GM12878 (cell line): ENCODE measurements at regions not wholly inside any gene's neighbourhood (a gene's known extent, or its start where the extent isn't known, plus 50 kb on each side); places are given as distances from the start of the nearest gene placed in this dataset.

Experiments used
- CHD1 ChIP-seq: IDR thresholded peaks from 2 replicates; pipeline ENCODE4 v1.6.1; 2012; ENCODE audit warnings: low read depth, low read length, improper control_type of control experiment
- KAT2A ChIP-seq: conservative IDR thresholded peaks from 2 replicates; pipeline ENCODE4 v1.6.1; 2011; ENCODE audit warnings: low read depth, low read length; ENCODE audit not compliant: control insufficient read depth
- POLR2AphosphoS5 ChIP-seq: IDR thresholded peaks from 2 replicates; pipeline ENCODE4 v1.6.1; 2011; ENCODE audit warnings: mild to moderate bottlenecking, low read length, inconsistent platforms
- SIN3A ChIP-seq: IDR thresholded peaks from 2 replicates; pipeline ENCODE4 v1.6.1; 2012; ENCODE audit warnings: low read depth, low read length, improper control_type of control experiment
- SMC3 ChIP-seq: IDR thresholded peaks from 2 replicates; pipeline ENCODE4 v1.6.1; 2011; ENCODE audit warnings: low read length, improper control_type of control experiment, borderline replicate concordance
- SRF ChIP-seq, 2 experiments: IDR thresholded peaks; 2 replicates each; pipeline ENCODE4 v1.6.1; 2011; ENCODE audit warnings: low read depth in 2 of 2, low read length in 2 of 2, mild to moderate bottlenecking in 1 of 2, moderate library complexity in 1 of 2
- TF ChIP-seq, protein P1 (sequence below): fragments of 450-650 bp; IDR thresholded peaks from 2 replicates; pipeline ENCODE4 v1.6.1; 2017; ENCODE audit warnings: borderline replicate concordance
- TF ChIP-seq, protein P2 (sequence below): IDR thresholded peaks from 2 replicates; pipeline ENCODE4 v1.6.1; 2011; ENCODE audit warnings: low read depth, mild to moderate bottlenecking, low read length, moderate library complexity, borderline replicate concordance; ENCODE audit errors: extremely low read depth

- TF ChIP-seq SIN3A (no peak), SRF (IDR thresholded peaks at IDR 0.05; ENCODE audit: low read depth in 2 of 2, low read length in 2 of 2) (no peak), POLR2AphosphoS5 (no peak), SMC3 (no peak), CHD1 (no peak), KAT2A (no peak)
- TF ChIP-seq, protein P1, sequence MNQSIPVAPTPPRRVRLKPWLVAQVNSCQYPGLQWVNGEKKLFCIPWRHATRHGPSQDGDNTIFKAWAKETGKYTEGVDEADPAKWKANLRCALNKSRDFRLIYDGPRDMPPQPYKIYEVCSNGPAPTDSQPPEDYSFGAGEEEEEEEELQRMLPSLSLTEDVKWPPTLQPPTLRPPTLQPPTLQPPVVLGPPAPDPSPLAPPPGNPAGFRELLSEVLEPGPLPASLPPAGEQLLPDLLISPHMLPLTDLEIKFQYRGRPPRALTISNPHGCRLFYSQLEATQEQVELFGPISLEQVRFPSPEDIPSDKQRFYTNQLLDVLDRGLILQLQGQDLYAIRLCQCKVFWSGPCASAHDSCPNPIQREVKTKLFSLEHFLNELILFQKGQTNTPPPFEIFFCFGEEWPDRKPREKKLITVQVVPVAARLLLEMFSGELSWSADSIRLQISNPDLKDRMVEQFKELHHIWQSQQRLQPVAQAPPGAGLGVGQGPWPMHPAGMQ = no peak
- TF ChIP-seq, protein P2, sequence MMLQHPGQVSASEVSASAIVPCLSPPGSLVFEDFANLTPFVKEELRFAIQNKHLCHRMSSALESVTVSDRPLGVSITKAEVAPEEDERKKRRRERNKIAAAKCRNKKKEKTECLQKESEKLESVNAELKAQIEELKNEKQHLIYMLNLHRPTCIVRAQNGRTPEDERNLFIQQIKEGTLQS = no peak
Observed at GRCh38 chr7:81296726-81297125, 377.9 kb upstream of the SEMA3C start.
